Fibroblast of skin of right quadriceps (primary cell): ENCODE measurements at regions not wholly inside any gene's neighbourhood (a gene's known extent, or its start where the extent isn't known, plus 50 kb on each side); places are given as distances from the start of the nearest gene placed in this dataset.
"Not testable (repeated sequence)": the region's sequence is repeated elsewhere in the genome, so short reads cannot be mapped to it uniquely, and the experiment has no call there.

Experiments used
- DNase-seq: peaks from one replicate; pipeline ENCODE4 v3.0.0-alpha.2; 2013

DNA sequence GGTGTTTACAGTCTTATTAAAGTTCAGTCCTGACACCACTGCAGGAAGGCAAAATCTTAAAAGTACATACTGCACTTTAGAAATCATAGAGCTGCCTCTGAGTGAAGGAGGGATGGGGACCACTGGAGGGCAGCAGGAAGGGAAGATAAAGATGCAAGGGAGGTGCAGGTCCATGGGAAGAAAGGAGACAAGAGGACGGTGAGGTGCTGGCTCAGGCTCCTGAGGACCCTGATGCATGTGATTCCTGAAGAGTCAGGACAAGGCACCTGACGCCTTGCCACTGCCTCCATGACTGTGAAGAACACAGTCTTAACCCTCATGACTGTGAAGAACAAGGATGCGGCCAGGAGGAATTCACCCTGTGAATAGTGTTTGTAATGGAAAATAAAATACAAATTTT is 116.2 kb upstream of the NPAS2 start:
- no peak for DNase-seq

DNA sequence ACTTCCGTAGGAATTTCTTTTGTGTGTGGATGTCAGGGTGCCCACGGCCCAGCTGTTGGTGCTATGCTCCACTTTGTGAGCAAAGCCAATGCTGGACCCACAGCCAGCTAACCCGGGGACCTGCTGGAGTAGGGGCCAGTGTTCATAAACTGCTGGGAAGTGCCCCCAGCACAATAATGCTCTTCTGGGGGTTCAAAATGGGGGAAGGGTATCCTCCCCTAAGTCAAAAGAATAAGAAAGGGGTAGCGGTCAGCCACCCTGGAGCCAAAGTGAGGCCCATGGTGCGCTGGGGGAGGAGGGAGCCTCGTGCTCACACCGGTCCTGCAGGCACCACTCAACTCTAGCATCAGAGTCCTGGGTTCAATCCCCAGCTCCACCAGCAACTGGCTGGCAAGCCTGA is 115.8 kb upstream of the NPAS2 start:
- no peak for DNase-seq

- DNase-seq, result no peak
Observed at GRCh38 chr2:100704711-100705110, 115.2 kb upstream of the NPAS2 start.

- DNase-seq, result no peak
Observed at GRCh38 chr2:100707016-100707947, 112.7 kb upstream of the NPAS2 start.

- DNase-seq, result no peak
Observed at GRCh38 chr2:100708333-100708732, 111.6 kb upstream of the NPAS2 start.

DNA sequence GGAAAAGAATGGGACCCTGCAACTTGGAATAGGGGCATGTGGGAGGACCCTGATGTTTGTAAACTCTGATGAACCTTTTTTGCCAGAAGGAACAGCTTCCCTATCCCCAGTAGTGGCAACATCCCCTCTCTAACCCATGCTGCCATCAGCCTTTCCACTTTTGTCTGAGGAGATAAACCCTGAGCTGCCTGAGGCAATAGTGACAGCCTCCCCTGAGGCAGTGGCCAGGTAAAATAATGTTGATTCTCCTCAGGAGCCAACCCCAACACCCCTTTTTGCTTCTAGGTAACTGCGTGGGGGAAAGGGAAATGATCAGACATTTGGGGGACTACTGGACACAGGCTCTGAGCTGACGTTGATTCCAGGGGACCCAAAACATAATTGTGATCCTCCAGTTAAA is 106.8 kb upstream of the NPAS2 start:
- DNase-seq, result no peak

DNA sequence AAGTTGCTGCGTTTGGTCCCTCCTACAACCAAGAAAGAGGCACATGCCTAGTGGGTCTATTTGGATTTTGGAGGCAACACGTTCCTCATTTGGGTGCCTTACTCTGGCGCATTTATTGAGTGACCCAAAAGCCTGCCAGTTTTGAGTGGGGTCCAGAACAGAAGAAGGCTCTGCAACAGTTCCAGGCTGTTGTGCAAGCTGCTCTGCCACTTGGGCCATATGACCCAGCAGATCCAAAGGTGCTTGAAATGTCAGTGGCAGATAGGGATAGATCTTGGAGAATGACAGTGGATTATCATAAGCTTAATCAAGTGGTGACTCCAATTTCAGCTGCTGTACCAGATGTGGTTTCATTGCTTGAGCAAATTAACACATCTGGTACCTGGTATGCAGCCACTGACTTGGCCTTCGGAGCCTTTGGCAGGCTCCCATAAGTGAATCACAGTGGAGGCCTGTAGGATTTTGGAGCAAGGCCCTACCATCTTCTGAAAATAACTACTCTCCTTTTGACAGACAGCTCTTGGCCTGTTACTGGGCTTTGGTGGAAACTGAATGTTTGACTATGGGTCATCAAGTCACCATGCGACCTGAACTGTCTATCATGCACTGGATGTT is 105.4 kb upstream of the NPAS2 start:
- DNase-seq, result not testable (repeated sequence)

- not testable (repeated sequence) for DNase-seq
Observed at GRCh38 chr2:100715861-100716260, 104.1 kb upstream of the NPAS2 start.

- no peak for DNase-seq
Observed at GRCh38 chr2:100716581-100716980, 103.4 kb upstream of the NPAS2 start.

DNA sequence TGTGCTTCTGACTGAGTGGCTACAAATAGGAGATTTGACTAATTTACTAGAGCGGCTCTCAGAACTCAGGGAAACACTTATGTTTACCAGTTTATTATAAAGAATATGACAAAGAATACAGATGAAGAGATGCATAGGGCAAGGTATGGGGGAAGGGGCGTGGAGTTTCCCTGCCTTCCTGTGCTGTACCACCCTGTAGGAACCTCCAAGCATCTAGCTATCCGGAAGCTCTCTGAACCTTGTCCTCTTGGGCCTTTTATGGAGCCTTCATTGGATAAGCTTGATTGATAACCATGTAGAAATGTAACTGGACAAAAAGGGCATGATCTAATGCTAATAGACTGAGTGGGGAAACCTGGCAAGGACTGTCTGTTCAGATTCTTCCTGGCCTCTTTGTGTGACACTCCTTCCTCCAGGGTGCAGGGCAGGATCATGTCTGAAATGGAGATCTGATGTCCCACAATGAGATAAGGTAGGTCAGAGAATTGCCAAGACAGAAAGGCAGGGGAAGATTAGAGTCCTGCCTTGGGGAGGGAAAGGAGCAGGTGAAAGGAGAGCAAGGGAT is 101.8 kb upstream of the NPAS2 start:
- DNase-seq, result no peak

GRCh38 chr2:100720445-100720844 is 99.5 kb upstream of the NPAS2 start:
- DNase-seq, result no peak

- DNase-seq, result no peak
Observed at GRCh38 chr2:100721693-100722092, 98.2 kb upstream of the NPAS2 start.

- DNase-seq, result no peak
Observed at GRCh38 chr2:100722125-100722524, 97.8 kb upstream of the NPAS2 start.

DNA sequence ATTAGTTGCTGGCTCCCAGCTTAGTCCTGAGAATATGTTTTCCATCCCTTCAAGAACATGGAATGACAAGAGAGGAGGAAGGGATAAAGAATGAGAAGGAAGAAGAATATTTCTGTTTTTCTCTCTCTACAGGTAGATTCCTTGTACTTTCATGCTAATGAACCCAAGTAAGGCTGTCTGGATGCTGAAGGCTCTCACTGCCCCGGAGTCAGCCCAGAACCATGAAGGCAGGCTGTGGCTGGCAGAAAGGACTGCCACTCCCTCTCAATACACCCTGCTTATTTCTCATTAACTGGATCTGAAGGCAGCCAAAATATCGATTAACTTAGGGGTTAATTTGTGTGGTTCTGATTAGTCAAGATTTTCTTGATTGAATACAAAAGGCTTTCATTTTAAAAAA is 93.1 kb upstream of the NPAS2 start:
- DNase-seq, result no peak

- peak; percentile 75 for DNase-seq
Observed at GRCh38 chr2:100730290-100730868, 89.6 kb upstream of the NPAS2 start.

- peak; percentile 55 for DNase-seq
Observed at GRCh38 chr2:100731535-100731981, 88.4 kb upstream of the NPAS2 start.

- DNase-seq, result peak; percentile 70
Observed at GRCh38 chr2:100733391-100734187, 86.3 kb upstream of the NPAS2 start.

- DNase-seq, result no peak
Observed at GRCh38 chr2:100736121-100736915, 83.6 kb upstream of the NPAS2 start.

GRCh38 chr2:100739735-100740432 is 80.1 kb upstream of the NPAS2 start:
- no peak for DNase-seq

GRCh38 chr2:100741880-100742276 is 78.1 kb upstream of the NPAS2 start:
- DNase-seq, result peak; percentile 66
